B cell (primary cell): ENCODE measurements at regions not wholly inside any gene's neighbourhood (a gene's known extent, or its start where the extent isn't known, plus 50 kb on each side); places are given as distances from the start of the nearest gene placed in this dataset.

Source experiments
- ATAC-seq: fragments of 200-7000 bp; cut with Tn5 transposase; one replicate; pipeline ENCODE4 v1.10.0; 2021; ENCODE audit warnings: low read depth, mild to moderate bottlenecking, moderate number of reproducible peaks, moderate library complexity
- CTCF ChIA-PET: fragments of 350-600 bp; sonication (Branson Sonifier 250); formaldehyde crosslinking; loops from one replicate; lab custom pipeline; 2021; ENCODE audit warnings: antibody characterized with exemption, inconsistent platforms; lab: Charles Lee
- POLR2A ChIA-PET: fragments of 350-600 bp; sonication (Branson Sonifier 250); formaldehyde crosslinking; loops from one replicate; lab custom pipeline; 2021; ENCODE audit warnings: antibody characterized with exemption; lab: Charles Lee
- DNase-seq: peaks from one replicate; pipeline ENCODE4 v3.0.0; 2013
- H2AFZ ChIP-seq: 2 replicates; pipeline ENCODE4 v1.6.1; 2012; ENCODE audit warnings: mild to moderate bottlenecking, low read depth, low read length; ENCODE audit not compliant: insufficient read depth, poor library complexity, severe bottlenecking
- H3K27ac ChIP-seq, 2 donors: 1 replicate in 1 of 2; 2 replicates in 1 of 2; pipeline ENCODE4 v1.5.1; 2012 to 2013; ENCODE audit warnings: low read length in 2 of 2, mild to moderate bottlenecking in 2 of 2, moderate library complexity in 1 of 2
- H3K27me3 ChIP-seq, 4 experiments: fragments of 200-600 bp in 1 of 4; sonication (generic) in 1 of 4; replicated peaks in 1 of 4; 1 replicate in 2 of 4; 2 replicates in 2 of 4; pipeline versions ENCODE4 v1.6.1 to v1.7.0; 2013 to 2016; ENCODE audit warnings: low read length in 3 of 4, mild to moderate bottlenecking in 2 of 4, mixed read lengths in 1 of 4, moderate library complexity in 1 of 4; ENCODE audit not compliant: insufficient read depth in 4 of 4, control insufficient read depth in 3 of 4; ENCODE audit errors: control extremely low read depth in 1 of 4
- H3K36me3 ChIP-seq, 2 experiments: replicated peaks in 1 of 2; 1 replicate in 1 of 2; 2 replicates in 1 of 2; pipeline versions ENCODE4 v1.6.1 to v1.7.1; 2013; ENCODE audit warnings: low read length in 1 of 2; ENCODE audit not compliant: insufficient read depth in 2 of 2, control insufficient read depth in 1 of 2; ENCODE audit errors: control extremely low read depth in 1 of 2, extremely low read depth in 1 of 2
- H3K4me1 ChIP-seq, 2 donors: fragments of 200-600 bp in 1 of 2; sonication (generic) in 1 of 2; 1 replicate in 1 of 2; 2 replicates in 1 of 2; pipeline versions ENCODE4 v1.5.1 to v1.6.1; 2013 to 2017; ENCODE audit warnings: low read length in 2 of 2; ENCODE audit not compliant: control insufficient read depth in 2 of 2, insufficient read depth in 2 of 2
- H3K4me2 ChIP-seq: replicated peaks from 2 replicates; pipeline ENCODE3; 2012; ENCODE audit warnings: mild to moderate bottlenecking, low read depth, low read length; ENCODE audit not compliant: poor library complexity, severe bottlenecking
- H3K4me3 ChIP-seq, 5 experiments: fragments of 200-600 bp in 1 of 5; sonication (generic) in 1 of 5; 1 replicate in 3 of 5; 2 replicates in 2 of 5; pipeline versions ENCODE4 v1.5.1 to v1.7.0; 2011 to 2016; ENCODE audit warnings: low read length in 4 of 5, mild to moderate bottlenecking in 4 of 5, low read depth in 2 of 5, control low read depth in 1 of 5, moderate library complexity in 1 of 5; ENCODE audit not compliant: insufficient read depth in 1 of 5; ENCODE audit errors: control extremely low read depth in 1 of 5, extremely low read depth in 1 of 5
- H3K79me2 ChIP-seq: fragments of 200-600 bp; sonication (generic); one replicate; pipeline ENCODE4 v1.6.0; 2016; ENCODE audit warnings: low read length; ENCODE audit not compliant: control insufficient read depth, insufficient read depth
- H3K9ac ChIP-seq: fragments of 200-600 bp; sonication (generic); 2 replicates; pipeline ENCODE4 v1.6.1; 2017; ENCODE audit warnings: mild to moderate bottlenecking, low read length, moderate library complexity
- H3K9me3 ChIP-seq, 3 donors: one replicate each; pipeline versions ENCODE4 v1.6.1 to v1.7.1; 2013; ENCODE audit warnings: low read length in 2 of 3; ENCODE audit not compliant: control insufficient read depth in 2 of 3, insufficient read depth in 1 of 3; ENCODE audit errors: control extremely low read depth in 1 of 3
- H4K20me1 ChIP-seq: 2 replicates; pipeline ENCODE4 v1.6.0; 2012; ENCODE audit warnings: mild to moderate bottlenecking, low read length; ENCODE audit not compliant: insufficient read depth, control insufficient read depth, poor library complexity, severe bottlenecking
- H3K27ac Mint-ChIP-seq: one replicate; pipeline ENCODE4 v1.8.0; 2021; ENCODE audit warnings: mixed read lengths
- H3K27me3 Mint-ChIP-seq: one replicate; pipeline ENCODE4 v1.8.0; 2021; ENCODE audit warnings: mixed read lengths
- H3K4me1 Mint-ChIP-seq: one replicate; pipeline ENCODE4 v1.8.0; 2021; ENCODE audit warnings: mixed read lengths
- H3K4me3 Mint-ChIP-seq: one replicate; pipeline ENCODE4 v1.8.0; 2021; ENCODE audit warnings: mixed read lengths
- H3K9me3 Mint-ChIP-seq: one replicate; pipeline ENCODE4 v1.8.0; 2022; ENCODE audit warnings: mixed read lengths; ENCODE audit not compliant: insufficient read depth
- CTCF ChIP-seq: fragments of 200-600 bp; IDR thresholded peaks from one replicate; pipeline ENCODE4 v1.8.0; 2022; ENCODE audit warnings: antibody characterized with exemption, mild to moderate bottlenecking
- EZH2 ChIP-seq: IDR thresholded peaks from 2 replicates; pipeline ENCODE4 v1.6.1; 2012; ENCODE audit warnings: borderline replicate concordance, low read depth, mild to moderate bottlenecking, moderate library complexity, low read length; ENCODE audit not compliant: insufficient read depth, poor library complexity, severe bottlenecking
- WGBS: methylation state at CpG from one replicate; pipeline ENCODE4 v1.1.5; 2013; ENCODE audit warnings: missing lambda C conversion rate; ENCODE audit not compliant: insufficient coverage; 5-methylcytosine and 5-hydroxymethylcytosine counted together
- intact Hi-C: fragments of 100-400 bp; cut with micrococcal nuclease; formaldehyde crosslinking; loops from one replicate; pipeline ENCODE4 v1.10.0; 2022

DNA sequence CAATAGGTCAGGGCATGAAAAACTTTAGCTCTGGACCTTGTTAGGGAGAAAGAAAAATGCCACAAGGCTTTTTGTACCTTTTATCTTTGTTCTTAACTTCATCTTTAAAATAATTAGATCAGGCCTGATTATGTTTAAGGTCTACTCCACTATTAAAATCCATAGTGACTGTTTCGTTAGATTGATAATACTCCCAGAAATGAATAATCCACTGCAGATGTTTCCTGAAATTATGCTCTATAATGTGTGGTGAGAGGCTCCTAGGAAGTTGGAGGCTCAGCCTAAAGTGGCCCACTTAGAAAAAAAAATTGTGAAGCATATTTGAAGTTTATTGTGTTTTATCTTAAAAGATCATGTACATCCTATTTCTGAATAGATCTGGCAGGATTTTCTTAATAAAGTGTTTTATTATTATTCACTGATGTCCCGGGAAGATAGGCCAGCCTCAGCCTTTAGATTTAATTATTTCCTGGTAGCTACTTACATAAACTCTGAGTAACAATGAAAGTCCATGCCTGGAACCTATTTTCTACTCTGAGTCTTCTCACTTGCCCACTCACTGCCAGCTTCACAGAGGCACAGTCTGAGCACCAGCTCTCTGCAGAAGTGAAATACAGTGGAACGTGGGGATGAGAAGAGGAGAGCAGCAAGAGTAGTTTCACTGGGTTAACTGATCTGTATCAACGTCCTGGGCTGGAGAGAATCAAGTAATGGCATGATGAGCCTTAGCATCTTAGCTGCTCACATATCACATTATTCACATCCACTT is 126.8 kb upstream of the TMEM170B start:
- Histone ChIP-seq H3K27me3 (no peaks in the 10 kb centered on the region), H2AFZ (peak overlapping the region; percentile 61), H3K36me3 (no peaks in the 10 kb centered on the region), H3K4me1 (peaks cover 25 to 37% of the 10 kb centered on the region in 2 donors), H3K4me3 (no peak overlapping the region), H3K4me2 (peak overlapping the region; percentile 42), H3K9ac (no peak overlapping the region), H3K79me2 (no peaks in the 10 kb centered on the region), H3K27ac (no peak overlapping the region), H3K9me3 (no peaks in the 10 kb centered on the region), H4K20me1 (no peaks in the 10 kb centered on the region)
- ChIA-PET CTCF (interaction anchor here (0.7 to 0.9 kb wide), 3 partner anchors 49 to 86 kb away, joined by 3 to 4 read pairs (median 3); no protein-coding TSS in a partner anchor), POLR2A (interaction anchor here (0.6 kb wide), 1 partner anchor 313 kb away, joined by 5 read pairs; no protein-coding TSS in a partner anchor)
- no peak overlapping the region for H3K27ac Mint-ChIP-seq
- intact Hi-C loops: loop anchor here (5.0 kb wide), 1 partner anchor 37 kb away; no protein-coding TSS in a partner anchor
- no peak for DNase-seq
- no peaks in the 10 kb centered on the region for H3K27me3 Mint-ChIP-seq
- no CpG with 5 or more reads among the region's 4 CpGs for WGBS
- no peak for TF ChIP-seq CTCF
- peaks cover 36% of the 10 kb centered on the region for H3K4me1 Mint-ChIP-seq
- no peak for ATAC-seq
- H3K9me3 Mint-ChIP-seq: no peaks in the 10 kb centered on the region
- H3K4me3 Mint-ChIP-seq: no peak overlapping the region

- Histone ChIP-seq H3K79me2 (no peaks in the 10 kb centered on the region), H2AFZ (no peak overlapping the region), H3K9me3 (no peaks in the 10 kb centered on the region), H3K4me3 (no peak overlapping the region), H3K4me2 (no peak overlapping the region), H3K27ac (no peak overlapping the region), H4K20me1 (no peaks in the 10 kb centered on the region), H3K4me1 (peaks cover 39 to 47% of the 10 kb centered on the region in 2 donors), H3K9ac (no peak overlapping the region), H3K27me3 (no peaks in the 10 kb centered on the region), H3K36me3 (no peaks in the 10 kb centered on the region)
- Mint-ChIP-seq H3K27me3 (no peaks in the 10 kb centered on the region), H3K4me3 (no peak overlapping the region), H3K4me1 (peaks cover 43% of the 10 kb centered on the region), H3K9me3 (no peaks in the 10 kb centered on the region), H3K27ac (no peak overlapping the region)
- TF ChIP-seq CTCF: no peak
- TF ChIP-seq EZH2: no peak
- ATAC-seq: no peak
- CTCF ChIA-PET: no interaction called here
- POLR2A ChIA-PET: no interaction called here
- intact Hi-C loops: no loop called here
- DNase-seq: no peak
Observed at GRCh38 chr6:11409371-11409770, 128.2 kb upstream of the TMEM170B start.
